OCI-LY1 (cell line): ENCODE measurements at regions not wholly inside any gene's neighbourhood (a gene's known extent, or its start where the extent isn't known, plus 50 kb on each side); places are given as distances from the start of the nearest gene placed in this dataset.

Experiments
- H2AFZ ChIP-seq: fragments of 200-600 bp; sonication (generic), shearing (Covaris generic); 2 replicates; pipeline ENCODE4 v1.6.0; 2014; ENCODE audit warnings: antibody characterized with exemption, mild to moderate bottlenecking, low read length
- H3F3A ChIP-seq: fragments of 200-600 bp; sonication (generic), shearing (Covaris generic); 2 replicates; pipeline ENCODE4 v1.6.0; 2014; ENCODE audit warnings: mild to moderate bottlenecking, antibody characterized with exemption, low read length, moderate library complexity; ENCODE audit not compliant: insufficient read depth
- H3K27ac ChIP-seq: fragments of 200-600 bp; sonication (generic); 2 replicates; pipeline ENCODE4 v1.5.1; 2014; ENCODE audit warnings: low read length, mixed run types, mild to moderate bottlenecking, low read depth; ENCODE audit not compliant: poor library complexity, severe bottlenecking
- H3K27me3 ChIP-seq: fragments of 200-600 bp; sonication (generic); 2 replicates; pipeline ENCODE4 v1.6.0; 2014; ENCODE audit warnings: antibody characterized with exemption, mild to moderate bottlenecking, low read length, moderate library complexity; ENCODE audit not compliant: insufficient read depth
- H3K36me3 ChIP-seq: fragments of 200-600 bp; sonication (generic); 2 replicates; pipeline ENCODE4 v1.6.1; 2014; ENCODE audit warnings: mild to moderate bottlenecking, antibody characterized with exemption, low read length, moderate library complexity, mixed read lengths; ENCODE audit not compliant: insufficient read depth
- H3K4me1 ChIP-seq: fragments of 200-600 bp; sonication (generic); 2 replicates; pipeline ENCODE4 v1.5.1; 2014; ENCODE audit warnings: mild to moderate bottlenecking, low read length, moderate library complexity; ENCODE audit not compliant: insufficient read depth, severe bottlenecking
- H3K4me2 ChIP-seq: fragments of 200-600 bp; sonication (generic), shearing (Covaris generic); 2 replicates; pipeline ENCODE4 v1.6.1; 2014; ENCODE audit warnings: low read length
- H3K4me3 ChIP-seq: fragments of 200-600 bp; sonication (generic); 2 replicates; pipeline ENCODE4 v1.5.1; 2014; ENCODE audit warnings: low read length, low read depth, mild to moderate bottlenecking, mixed read lengths; ENCODE audit not compliant: poor library complexity, severe bottlenecking
- H3K79me2 ChIP-seq: fragments of 200-600 bp; shearing (Covaris generic); 2 replicates; pipeline ENCODE4 v1.6.1; 2016; ENCODE audit warnings: mixed run types, low read length, mixed read lengths; ENCODE audit not compliant: insufficient read depth
- H3K9ac ChIP-seq: fragments of 200-600 bp; sonication (generic), shearing (Covaris generic); 2 replicates; pipeline ENCODE4 v1.6.1; 2014; ENCODE audit warnings: mild to moderate bottlenecking, low read length, mixed read lengths
- H3K9me2 ChIP-seq: fragments of 200-600 bp; sonication (generic), shearing (Covaris generic); 2 replicates; pipeline ENCODE4 v1.6.1; 2014; ENCODE audit warnings: low read depth, mild to moderate bottlenecking, low read length, mixed read lengths
- H3K9me3 ChIP-seq: fragments of 200-600 bp; shearing (Covaris generic); 2 replicates; pipeline ENCODE4 v1.6.1; 2014; ENCODE audit warnings: low read length, mixed read lengths
- H4K20me1 ChIP-seq: fragments of 200-600 bp; sonication (generic), shearing (Covaris generic); 2 replicates; pipeline ENCODE4 v1.6.0; 2016; ENCODE audit warnings: mild to moderate bottlenecking, low read length; ENCODE audit not compliant: insufficient read depth
- CTCF ChIP-seq: fragments of 200-600 bp; sonication (generic), shearing (Covaris generic); IDR thresholded peaks from 2 replicates; pipeline ENCODE4 v1.5.1; 2017; ENCODE audit warnings: mild to moderate bottlenecking, antibody characterized with exemption, low read length, moderate library complexity, mixed read lengths
- EZH2 ChIP-seq: fragments of 200-600 bp; sonication (generic), shearing (Covaris generic); IDR thresholded peaks from 2 replicates; pipeline ENCODE4 v1.8.0; 2017; ENCODE audit warnings: borderline replicate concordance, mixed run types, mild to moderate bottlenecking, antibody characterized with exemption, low read length, moderate library complexity, mixed read lengths

GRCh38 chr13:70408865-70409264, 300.6 kb upstream of the KLHL1 start:
- Histone ChIP-seq H3K27ac (no peak overlapping the region), H3K4me1 (no peaks in the 10 kb centered on the region), H3K9ac (no peak overlapping the region), H3K9me2 (no peaks in the 10 kb centered on the region), H3K4me2 (no peak overlapping the region), H3K36me3 (no peaks in the 10 kb centered on the region), H3K79me2 (no peaks in the 10 kb centered on the region), H2AFZ (no peak overlapping the region), H3K9me3 (no peaks in the 10 kb centered on the region), H4K20me1 (no peaks in the 10 kb centered on the region; the same call in 1 of the 2 replicates), H3F3A (no peaks in the 10 kb centered on the region), H3K4me3 (no peak overlapping the region), H3K27me3 (no peaks in the 10 kb centered on the region)
- TF ChIP-seq EZH2 (no peak), CTCF (no peak)

GRCh38 chr13:70407486-70407885, 299.2 kb upstream of the KLHL1 start:
- no peak for TF ChIP-seq CTCF
- TF ChIP-seq EZH2: no peak
- Histone ChIP-seq H3K27me3 (no peaks in the 10 kb centered on the region), H4K20me1 (no peaks in the 10 kb centered on the region; the same call in 1 of the 2 replicates), H3K27ac (no peak overlapping the region), H3K9ac (no peak overlapping the region), H3K9me2 (no peaks in the 10 kb centered on the region), H3K9me3 (no peaks in the 10 kb centered on the region), H3K36me3 (no peaks in the 10 kb centered on the region), H3K79me2 (no peaks in the 10 kb centered on the region), H3K4me2 (no peak overlapping the region), H3K4me1 (no peaks in the 10 kb centered on the region), H3K4me3 (no peak overlapping the region), H2AFZ (no peak overlapping the region), H3F3A (no peaks in the 10 kb centered on the region)

- no peak overlapping the region for H3K9ac ChIP-seq
- no peak overlapping the region for H3K4me3 ChIP-seq
- H4K20me1 ChIP-seq: no peaks in the 10 kb centered on the region
- no peaks in the 10 kb centered on the region for H3K36me3 ChIP-seq
- H3K79me2 ChIP-seq: no peaks in the 10 kb centered on the region
- H3F3A ChIP-seq: no peaks in the 10 kb centered on the region
- H3K9me3 ChIP-seq: no peaks in the 10 kb centered on the region
- no peak overlapping the region for H3K27ac ChIP-seq
- TF ChIP-seq CTCF: no peak
- TF ChIP-seq EZH2: no peak
- H3K9me2 ChIP-seq: no peaks in the 10 kb centered on the region
- no peak overlapping the region for H2AFZ ChIP-seq
- no peak overlapping the region for H3K4me2 ChIP-seq
- no peaks in the 10 kb centered on the region for H3K27me3 ChIP-seq
- H3K4me1 ChIP-seq: no peaks in the 10 kb centered on the region
These were observed 297.0 kb upstream of the KLHL1 start for GRCh38 chr13:70405266-70405665.
